ENCODE measurements at regions not wholly inside any gene's neighbourhood (a gene's known extent, or its start where the extent isn't known, plus 50 kb on each side); places are given as distances from the start of the nearest gene placed in this dataset.

DNA sequence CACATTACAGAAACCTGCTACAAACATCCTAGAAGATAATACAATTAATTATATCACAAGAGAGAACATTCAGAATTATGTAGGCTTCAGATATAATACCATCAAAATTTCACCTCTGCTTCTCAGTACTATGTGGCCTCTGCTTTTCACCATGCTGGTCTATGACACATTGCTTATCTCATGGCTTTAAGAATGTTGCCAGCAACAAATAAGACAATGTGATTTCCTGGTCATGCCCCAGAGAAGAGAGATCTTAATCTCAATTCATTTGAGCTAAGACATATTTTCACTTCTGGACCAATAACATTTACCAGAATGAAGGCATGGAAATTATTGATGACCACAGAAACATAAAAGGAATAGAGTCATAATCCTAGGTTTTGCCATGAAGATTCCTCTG lies 1233.4 kb upstream of the ADGRL3 start:
- Histone ChIP-seq H3K9ac (ENCODE audit: low read length) (no peak overlapping the region), H3K36me3 (ENCODE audit: insufficient read depth, low read length) (no peaks in the 10 kb centered on the region), H3K4me1 (ENCODE audit: insufficient read depth, low read length) (no peaks in the 10 kb centered on the region), H3K27me3 (ENCODE audit: insufficient read depth, low read length) (no peaks in the 10 kb centered on the region), H3K27ac (ENCODE audit: low read depth, low read length) (no peak overlapping the region), H3K9me3 (ENCODE audit: insufficient read depth, low read depth, low read length) (no peaks in the 10 kb centered on the region), H2AFZ (ENCODE audit: low read depth, low read length) (no peak overlapping the region), H3K4me3 (ENCODE audit: insufficient read depth, low read depth, low read length) (no peak overlapping the region), H3K79me2 (ENCODE audit: insufficient read depth, low read length) (no peaks in the 10 kb centered on the region), H3K4me2 (ENCODE audit: low read length) (no peak overlapping the region), H4K20me1 (ENCODE audit: insufficient read depth, low read length) (no peaks in the 10 kb centered on the region)
- Mint-ChIP-seq H3K27me3 (ENCODE audit: low read depth, unreplicated experiment) (no peaks in the 10 kb centered on the region), H3K36me3 (ENCODE audit: low read depth, unreplicated experiment) (no peaks in the 10 kb centered on the region), H3K4me3 (ENCODE audit: unreplicated experiment) (no peak overlapping the region), H3K4me1 (ENCODE audit: low read depth, unreplicated experiment) (no peaks in the 10 kb centered on the region), H3K9me3 (ENCODE audit: unreplicated experiment) (no peaks in the 10 kb centered on the region), H3K27ac (ENCODE audit: unreplicated experiment) (no peak overlapping the region)
- no peak for FAIRE-seq
- DNase-seq (ENCODE audit: low read depth): no peak
- TF ChIP-seq EZH2 (IDR thresholded peaks at IDR 0.05; ENCODE audit: insufficient read depth, low read length): no peak
- TF ChIP-seq, protein P1, sequence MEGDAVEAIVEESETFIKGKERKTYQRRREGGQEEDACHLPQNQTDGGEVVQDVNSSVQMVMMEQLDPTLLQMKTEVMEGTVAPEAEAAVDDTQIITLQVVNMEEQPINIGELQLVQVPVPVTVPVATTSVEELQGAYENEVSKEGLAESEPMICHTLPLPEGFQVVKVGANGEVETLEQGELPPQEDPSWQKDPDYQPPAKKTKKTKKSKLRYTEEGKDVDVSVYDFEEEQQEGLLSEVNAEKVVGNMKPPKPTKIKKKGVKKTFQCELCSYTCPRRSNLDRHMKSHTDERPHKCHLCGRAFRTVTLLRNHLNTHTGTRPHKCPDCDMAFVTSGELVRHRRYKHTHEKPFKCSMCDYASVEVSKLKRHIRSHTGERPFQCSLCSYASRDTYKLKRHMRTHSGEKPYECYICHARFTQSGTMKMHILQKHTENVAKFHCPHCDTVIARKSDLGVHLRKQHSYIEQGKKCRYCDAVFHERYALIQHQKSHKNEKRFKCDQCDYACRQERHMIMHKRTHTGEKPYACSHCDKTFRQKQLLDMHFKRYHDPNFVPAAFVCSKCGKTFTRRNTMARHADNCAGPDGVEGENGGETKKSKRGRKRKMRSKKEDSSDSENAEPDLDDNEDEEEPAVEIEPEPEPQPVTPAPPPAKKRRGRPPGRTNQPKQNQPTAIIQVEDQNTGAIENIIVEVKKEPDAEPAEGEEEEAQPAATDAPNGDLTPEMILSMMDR (IDR thresholded peaks at IDR 0.05; ENCODE audit: insufficient read depth, low read depth, low read length): no peak

DNA sequence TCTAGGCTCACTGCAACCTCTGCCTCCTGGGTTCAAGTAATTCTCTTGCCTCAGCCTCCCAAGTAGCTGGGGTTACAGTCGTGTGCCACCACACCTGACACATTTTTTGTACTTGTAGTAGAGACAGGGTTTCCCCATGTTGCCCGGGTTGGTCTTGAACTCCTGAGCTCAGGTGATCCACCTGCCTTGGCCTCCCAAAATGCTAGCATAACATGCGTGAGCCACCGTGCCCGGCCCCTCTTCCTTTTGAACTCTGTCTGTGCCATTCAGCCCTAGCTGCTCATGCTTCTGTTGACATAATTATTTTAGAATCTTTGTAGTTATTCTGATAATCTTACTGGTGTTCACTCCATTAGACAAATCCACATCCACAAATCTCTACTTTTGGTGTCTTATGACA lies 1231.3 kb upstream of the ADGRL3 start:
- no peak for TF ChIP-seq EZH2 (IDR thresholded peaks at IDR 0.05; ENCODE audit: insufficient read depth, low read length)
- TF ChIP-seq, protein P1 (IDR thresholded peaks at IDR 0.05; ENCODE audit: insufficient read depth, low read depth, low read length): no peak
- DNase-seq (ENCODE audit: low read depth): no peak
- Histone ChIP-seq H4K20me1 (ENCODE audit: insufficient read depth, low read length) (no peaks in the 10 kb centered on the region), H3K27ac (ENCODE audit: low read depth, low read length) (no peak overlapping the region), H3K9ac (ENCODE audit: low read length) (no peak overlapping the region), H3K4me3 (ENCODE audit: insufficient read depth, low read depth, low read length) (no peak overlapping the region), H3K4me1 (ENCODE audit: insufficient read depth, low read length) (no peaks in the 10 kb centered on the region), H3K27me3 (ENCODE audit: insufficient read depth, low read length) (no peaks in the 10 kb centered on the region), H3K79me2 (ENCODE audit: insufficient read depth, low read length) (no peaks in the 10 kb centered on the region), H3K36me3 (ENCODE audit: insufficient read depth, low read length) (no peaks in the 10 kb centered on the region), H2AFZ (ENCODE audit: low read depth, low read length) (no peak overlapping the region), H3K4me2 (ENCODE audit: low read length) (no peak overlapping the region), H3K9me3 (ENCODE audit: insufficient read depth, low read depth, low read length) (no peaks in the 10 kb centered on the region)
- no peak overlapping the region for H3K4me3 Mint-ChIP-seq (ENCODE audit: unreplicated experiment)
- H3K27ac Mint-ChIP-seq (ENCODE audit: unreplicated experiment): no peak overlapping the region
- H3K36me3 Mint-ChIP-seq (ENCODE audit: low read depth, unreplicated experiment): no peaks in the 10 kb centered on the region
- no peaks in the 10 kb centered on the region for H3K9me3 Mint-ChIP-seq (ENCODE audit: unreplicated experiment)
- no peaks in the 10 kb centered on the region for H3K4me1 Mint-ChIP-seq (ENCODE audit: low read depth, unreplicated experiment)
- no peaks in the 10 kb centered on the region for H3K27me3 Mint-ChIP-seq (ENCODE audit: low read depth, unreplicated experiment)
- no peak for FAIRE-seq

DNA sequence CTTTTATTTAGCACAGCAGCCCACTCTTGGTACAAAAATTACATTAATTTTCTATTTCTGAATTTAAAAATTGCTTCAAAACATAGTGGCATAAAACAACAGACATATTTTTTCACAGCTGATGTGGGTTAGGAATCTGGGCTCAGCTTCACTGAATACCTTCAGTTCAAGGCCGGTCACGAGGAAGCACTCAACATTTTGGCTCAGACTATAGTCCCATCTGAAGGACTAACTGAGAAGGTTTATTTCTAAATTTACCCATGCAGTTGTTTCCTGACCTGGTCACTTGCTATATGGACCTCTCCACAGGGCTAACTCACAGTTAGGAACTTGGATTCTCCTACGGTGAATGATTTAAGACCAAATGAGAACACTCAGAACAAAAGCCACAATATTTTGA lies 1230.2 kb upstream of the ADGRL3 start:
- H4K20me1 ChIP-seq (ENCODE audit: insufficient read depth, low read length): no peaks in the 10 kb centered on the region
- Mint-ChIP-seq H3K36me3 (ENCODE audit: low read depth, unreplicated experiment) (no peaks in the 10 kb centered on the region), H3K4me1 (ENCODE audit: low read depth, unreplicated experiment) (no peaks in the 10 kb centered on the region), H3K4me3 (ENCODE audit: unreplicated experiment) (no peak overlapping the region), H3K27me3 (ENCODE audit: low read depth, unreplicated experiment) (no peaks in the 10 kb centered on the region), H3K9me3 (ENCODE audit: unreplicated experiment) (no peaks in the 10 kb centered on the region), H3K27ac (ENCODE audit: unreplicated experiment) (no peak overlapping the region)
- TF ChIP-seq, protein P1 (IDR thresholded peaks at IDR 0.05; ENCODE audit: insufficient read depth, low read depth, low read length): no peak
- TF ChIP-seq EZH2 (IDR thresholded peaks at IDR 0.05; ENCODE audit: insufficient read depth, low read length): no peak
- H3K27me3 ChIP-seq (ENCODE audit: insufficient read depth, low read length): no peaks in the 10 kb centered on the region
- no peak overlapping the region for H3K27ac ChIP-seq (ENCODE audit: low read depth, low read length)
- H3K9ac ChIP-seq (ENCODE audit: low read length): no peak overlapping the region
- DNase-seq (ENCODE audit: low read depth): no peak
- no peaks in the 10 kb centered on the region for H3K36me3 ChIP-seq (ENCODE audit: insufficient read depth, low read length)
- no peak overlapping the region for H3K4me3 ChIP-seq (ENCODE audit: insufficient read depth, low read depth, low read length)
- no peaks in the 10 kb centered on the region for H3K9me3 ChIP-seq (ENCODE audit: insufficient read depth, low read depth, low read length)
- H3K4me1 ChIP-seq (ENCODE audit: insufficient read depth, low read length): no peaks in the 10 kb centered on the region
- no peak overlapping the region for H3K4me2 ChIP-seq (ENCODE audit: low read length)
- no peaks in the 10 kb centered on the region for H3K79me2 ChIP-seq (ENCODE audit: insufficient read depth, low read length)
- H2AFZ ChIP-seq (ENCODE audit: low read depth, low read length): no peak overlapping the region
- no peak for FAIRE-seq

Measured in astrocyte (in vitro differentiated cells and primary cell).